GM23338 (cell line): ENCODE measurements at regions not wholly inside any gene's neighbourhood (a gene's known extent, or its start where the extent isn't known, plus 50 kb on each side); places are given as distances from the start of the nearest gene placed in this dataset.

Experiments
- ATAC-seq: fragments of 200-7000 bp; cut with Tn5 transposase; 3 replicates; pipeline ENCODE4 v1.9.1; 2020
- DNase-seq: peaks from one replicate; pipeline ENCODE4 v3.0.0-alpha.2; 2015; ENCODE audit warnings: low spot score
- H2AFZ ChIP-seq: fragments of 200-600 bp; sonication (generic); 2 replicates; pipeline ENCODE4 v1.8.0; 2016; ENCODE audit warnings: antibody characterized with exemption, mild to moderate bottlenecking, moderate library complexity
- H3F3A ChIP-seq: fragments of 200-600 bp; sonication (generic); replicated peaks from 2 replicates; pipeline ENCODE4 v1.8.0; 2017; ENCODE audit warnings: antibody characterized with exemption, mixed run types, low read depth
- H3K27ac ChIP-seq: fragments of 200-600 bp; sonication (generic); 2 replicates; pipeline ENCODE4 v1.6.1; 2016; ENCODE audit warnings: low read depth
- H3K27me3 ChIP-seq: fragments of 200-600 bp; sonication (generic); 2 replicates; pipeline ENCODE4 v1.8.0; 2016; ENCODE audit warnings: mild to moderate bottlenecking, mixed run types, moderate library complexity; ENCODE audit not compliant: insufficient read depth
- H3K36me3 ChIP-seq: fragments of 200-600 bp; sonication (generic); 2 replicates; pipeline ENCODE4 v1.8.0; 2016; ENCODE audit warnings: mild to moderate bottlenecking; ENCODE audit not compliant: insufficient read depth
- H3K4me1 ChIP-seq: fragments of 200-600 bp; sonication (generic); 2 replicates; pipeline ENCODE4 v1.8.0; 2016; ENCODE audit warnings: mild to moderate bottlenecking, moderate library complexity; ENCODE audit not compliant: insufficient read depth
- H3K4me2 ChIP-seq: fragments of 200-600 bp; sonication (generic); 2 replicates; pipeline ENCODE4 v1.7.1; 2017; ENCODE audit warnings: mixed run types
- H3K4me3 ChIP-seq: fragments of 200-600 bp; sonication (generic); 2 replicates; pipeline ENCODE4 v1.6.1; 2016; ENCODE audit warnings: mixed run types
- H3K79me2 ChIP-seq: fragments of 200-600 bp; sonication (generic); replicated peaks from 2 replicates; pipeline ENCODE4 v1.8.0; 2017; ENCODE audit warnings: mild to moderate bottlenecking; ENCODE audit not compliant: insufficient read depth
- H3K9me2 ChIP-seq: fragments of 200-600 bp; sonication (generic); 2 replicates; pipeline ENCODE4 v1.8.0; 2017; ENCODE audit not compliant: insufficient read depth
- H4K20me1 ChIP-seq: fragments of 200-600 bp; sonication (generic); replicated peaks from 2 replicates; pipeline ENCODE4 v1.8.0; 2017; ENCODE audit warnings: mild to moderate bottlenecking; ENCODE audit not compliant: insufficient read depth
- H3K27ac Mint-ChIP-seq: 2 replicates; pipeline ENCODE4 v1.8.0; 2020; ENCODE audit warnings: inconsistent platforms, mild to moderate bottlenecking, moderate library complexity, mixed read lengths
- H3K27me3 Mint-ChIP-seq: 3 replicates; pipeline ENCODE4 v1.8.0; 2022; ENCODE audit warnings: low read depth, mild to moderate bottlenecking, moderate library complexity, mixed read lengths, inconsistent platforms; ENCODE audit not compliant: insufficient read depth, poor library complexity
- H3K36me3 Mint-ChIP-seq: 3 replicates; pipeline ENCODE4 v1.8.0; 2021; ENCODE audit warnings: low read depth, mild to moderate bottlenecking, inconsistent platforms, moderate library complexity, mixed read lengths
- H3K4me1 Mint-ChIP-seq: 3 replicates; pipeline ENCODE4 v1.8.0; 2020; ENCODE audit warnings: mild to moderate bottlenecking, inconsistent platforms, mixed read lengths
- H3K4me3 Mint-ChIP-seq: 3 replicates; pipeline ENCODE4 v1.8.0; 2021; ENCODE audit warnings: moderate library complexity, mild to moderate bottlenecking, inconsistent platforms, mixed read lengths
- H3K9me3 Mint-ChIP-seq: 3 replicates; pipeline ENCODE4 v1.8.0; 2020; ENCODE audit warnings: moderate library complexity, mild to moderate bottlenecking, inconsistent platforms, mixed read lengths
- EZH2phosphoT487 ChIP-seq: fragments of 200-600 bp; sonication (generic); IDR thresholded peaks from one replicate; pipeline ENCODE4 v1.8.1; 2018; ENCODE audit warnings: antibody characterized with exemption; ENCODE audit not compliant: unreplicated experiment
- JUNB ChIP-seq: IDR thresholded peaks from one replicate; pipeline ENCODE4 v1.6.1; 2016; ENCODE audit warnings: antibody characterized with exemption; ENCODE audit not compliant: unreplicated experiment
- STAT1 ChIP-seq: IDR thresholded peaks from one replicate; pipeline ENCODE4 v1.6.1; 2016; ENCODE audit warnings: antibody characterized with exemption; ENCODE audit not compliant: unreplicated experiment
- ZNF114 ChIP-seq: fragments of 250-450 bp; sonication (Bioruptor Pico); IDR thresholded peaks from 2 replicates; pipeline ENCODE4 v1.5.0; 2020; ENCODE audit warnings: mild to moderate bottlenecking, moderate library complexity
- ZNF331 ChIP-seq: fragments of 250-450 bp; sonication (Bioruptor Pico); IDR thresholded peaks from 2 replicates; pipeline ENCODE4 v1.5.0; 2020; ENCODE audit warnings: low read depth, mild to moderate bottlenecking, moderate library complexity
- TF ChIP-seq, protein P1 (sequence below): IDR thresholded peaks from one replicate; pipeline ENCODE4 v1.6.1; 2018; ENCODE audit warnings: antibody characterized with exemption; ENCODE audit not compliant: unreplicated experiment
- TF ChIP-seq, protein P2 (sequence below): fragments of 250-450 bp; sonication (Bioruptor Pico); IDR thresholded peaks from 2 replicates; pipeline ENCODE4 v1.5.0; 2020; ENCODE audit warnings: mild to moderate bottlenecking, moderate library complexity

DNA sequence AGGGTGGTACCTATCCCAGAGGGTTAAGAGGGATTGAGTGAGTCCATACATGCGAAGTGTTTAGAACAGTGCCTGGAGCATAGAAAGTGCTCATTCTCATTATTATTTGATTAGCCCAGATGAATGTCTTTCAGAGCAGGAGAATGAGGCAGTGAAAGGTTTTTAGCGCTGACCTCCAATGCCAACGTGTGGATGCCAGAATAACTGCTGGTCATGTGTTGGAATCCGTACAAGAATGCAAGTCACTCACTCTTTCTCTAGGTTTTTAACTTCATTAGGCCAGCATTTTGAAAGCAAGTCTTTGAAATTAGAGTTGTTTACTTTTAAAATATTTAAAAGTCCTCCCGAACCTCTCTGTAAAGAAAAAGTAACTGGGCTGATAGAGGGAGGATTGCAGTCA is 374.2 kb downstream of the EN1 start:
- no peaks in the 10 kb centered on the region for H3K36me3 ChIP-seq
- H2AFZ ChIP-seq, result no peak overlapping the region
- H4K20me1 ChIP-seq, result no peaks in the 10 kb centered on the region
- Mint-ChIP-seq H3K36me3 (no peaks in the 10 kb centered on the region), H3K4me3 (no peak overlapping the region), H3K27me3 (peaks cover 2% of the 10 kb centered on the region), H3K4me1 (peaks cover 33% of the 10 kb centered on the region), H3K9me3 (no peaks in the 10 kb centered on the region), H3K27ac (no peak overlapping the region)
- H3K4me1 ChIP-seq, result peaks cover 23% of the 10 kb centered on the region
- no peak overlapping the region for H3K4me2 ChIP-seq
- H3F3A ChIP-seq, result no peaks in the 10 kb centered on the region
- no peak for DNase-seq
- TF ChIP-seq, protein P1, sequence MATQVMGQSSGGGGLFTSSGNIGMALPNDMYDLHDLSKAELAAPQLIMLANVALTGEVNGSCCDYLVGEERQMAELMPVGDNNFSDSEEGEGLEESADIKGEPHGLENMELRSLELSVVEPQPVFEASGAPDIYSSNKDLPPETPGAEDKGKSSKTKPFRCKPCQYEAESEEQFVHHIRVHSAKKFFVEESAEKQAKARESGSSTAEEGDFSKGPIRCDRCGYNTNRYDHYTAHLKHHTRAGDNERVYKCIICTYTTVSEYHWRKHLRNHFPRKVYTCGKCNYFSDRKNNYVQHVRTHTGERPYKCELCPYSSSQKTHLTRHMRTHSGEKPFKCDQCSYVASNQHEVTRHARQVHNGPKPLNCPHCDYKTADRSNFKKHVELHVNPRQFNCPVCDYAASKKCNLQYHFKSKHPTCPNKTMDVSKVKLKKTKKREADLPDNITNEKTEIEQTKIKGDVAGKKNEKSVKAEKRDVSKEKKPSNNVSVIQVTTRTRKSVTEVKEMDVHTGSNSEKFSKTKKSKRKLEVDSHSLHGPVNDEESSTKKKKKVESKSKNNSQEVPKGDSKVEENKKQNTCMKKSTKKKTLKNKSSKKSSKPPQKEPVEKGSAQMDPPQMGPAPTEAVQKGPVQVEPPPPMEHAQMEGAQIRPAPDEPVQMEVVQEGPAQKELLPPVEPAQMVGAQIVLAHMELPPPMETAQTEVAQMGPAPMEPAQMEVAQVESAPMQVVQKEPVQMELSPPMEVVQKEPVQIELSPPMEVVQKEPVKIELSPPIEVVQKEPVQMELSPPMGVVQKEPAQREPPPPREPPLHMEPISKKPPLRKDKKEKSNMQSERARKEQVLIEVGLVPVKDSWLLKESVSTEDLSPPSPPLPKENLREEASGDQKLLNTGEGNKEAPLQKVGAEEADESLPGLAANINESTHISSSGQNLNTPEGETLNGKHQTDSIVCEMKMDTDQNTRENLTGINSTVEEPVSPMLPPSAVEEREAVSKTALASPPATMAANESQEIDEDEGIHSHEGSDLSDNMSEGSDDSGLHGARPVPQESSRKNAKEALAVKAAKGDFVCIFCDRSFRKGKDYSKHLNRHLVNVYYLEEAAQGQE, result no peak
- no peak overlapping the region for H3K4me3 ChIP-seq
- no peaks in the 10 kb centered on the region for H3K9me2 ChIP-seq
- H3K27me3 ChIP-seq, result no peaks in the 10 kb centered on the region
- ATAC-seq, result no peak
- no peaks in the 10 kb centered on the region for H3K79me2 ChIP-seq
- no peak overlapping the region for H3K27ac ChIP-seq

DNA sequence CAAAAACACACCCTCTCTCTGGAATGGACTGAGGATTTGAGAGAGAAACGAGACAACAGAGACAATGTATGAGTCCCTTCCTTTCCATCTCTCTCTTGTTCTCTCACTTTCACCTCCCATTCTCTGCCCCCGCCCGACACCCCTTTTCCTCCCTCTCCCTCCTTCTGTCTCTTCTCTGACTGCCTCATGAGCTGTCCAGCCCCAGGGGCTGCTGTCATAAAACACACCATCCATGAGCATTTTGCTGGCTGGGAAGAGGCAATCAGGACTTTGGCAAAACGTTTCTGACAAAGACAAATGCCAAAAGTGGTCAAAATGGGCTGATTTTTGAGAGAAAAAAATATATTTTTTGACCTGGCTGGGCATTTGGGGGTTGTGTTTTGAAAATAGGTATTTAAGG is 377.2 kb downstream of the EN1 start:
- ATAC-seq (no peak), DNase-seq (no peak)
- Histone ChIP-seq H4K20me1 (no peaks in the 10 kb centered on the region), H2AFZ (no peak overlapping the region), H3K4me2 (no peak overlapping the region), H3K36me3 (no peaks in the 10 kb centered on the region), H3K4me1 (peaks cover 15% of the 10 kb centered on the region), H3K27me3 (no peaks in the 10 kb centered on the region), H3K9me2 (no peaks in the 10 kb centered on the region), H3K4me3 (no peak overlapping the region), H3F3A (no peaks in the 10 kb centered on the region), H3K27ac (no peak overlapping the region), H3K79me2 (no peaks in the 10 kb centered on the region)
- Mint-ChIP-seq H3K9me3 (no peaks in the 10 kb centered on the region), H3K4me1 (peaks cover 22% of the 10 kb centered on the region), H3K36me3 (no peaks in the 10 kb centered on the region), H3K27me3 (peaks cover 2% of the 10 kb centered on the region), H3K27ac (no peak overlapping the region), H3K4me3 (no peak overlapping the region)
- TF ChIP-seq ZNF114 (CRISPR knock-in tag) (no peak), EZH2phosphoT487 (no peak), JUNB (no peak), STAT1 (no peak), ZNF331 (CRISPR knock-in tag) (no peak)
- TF ChIP-seq, protein P2, sequence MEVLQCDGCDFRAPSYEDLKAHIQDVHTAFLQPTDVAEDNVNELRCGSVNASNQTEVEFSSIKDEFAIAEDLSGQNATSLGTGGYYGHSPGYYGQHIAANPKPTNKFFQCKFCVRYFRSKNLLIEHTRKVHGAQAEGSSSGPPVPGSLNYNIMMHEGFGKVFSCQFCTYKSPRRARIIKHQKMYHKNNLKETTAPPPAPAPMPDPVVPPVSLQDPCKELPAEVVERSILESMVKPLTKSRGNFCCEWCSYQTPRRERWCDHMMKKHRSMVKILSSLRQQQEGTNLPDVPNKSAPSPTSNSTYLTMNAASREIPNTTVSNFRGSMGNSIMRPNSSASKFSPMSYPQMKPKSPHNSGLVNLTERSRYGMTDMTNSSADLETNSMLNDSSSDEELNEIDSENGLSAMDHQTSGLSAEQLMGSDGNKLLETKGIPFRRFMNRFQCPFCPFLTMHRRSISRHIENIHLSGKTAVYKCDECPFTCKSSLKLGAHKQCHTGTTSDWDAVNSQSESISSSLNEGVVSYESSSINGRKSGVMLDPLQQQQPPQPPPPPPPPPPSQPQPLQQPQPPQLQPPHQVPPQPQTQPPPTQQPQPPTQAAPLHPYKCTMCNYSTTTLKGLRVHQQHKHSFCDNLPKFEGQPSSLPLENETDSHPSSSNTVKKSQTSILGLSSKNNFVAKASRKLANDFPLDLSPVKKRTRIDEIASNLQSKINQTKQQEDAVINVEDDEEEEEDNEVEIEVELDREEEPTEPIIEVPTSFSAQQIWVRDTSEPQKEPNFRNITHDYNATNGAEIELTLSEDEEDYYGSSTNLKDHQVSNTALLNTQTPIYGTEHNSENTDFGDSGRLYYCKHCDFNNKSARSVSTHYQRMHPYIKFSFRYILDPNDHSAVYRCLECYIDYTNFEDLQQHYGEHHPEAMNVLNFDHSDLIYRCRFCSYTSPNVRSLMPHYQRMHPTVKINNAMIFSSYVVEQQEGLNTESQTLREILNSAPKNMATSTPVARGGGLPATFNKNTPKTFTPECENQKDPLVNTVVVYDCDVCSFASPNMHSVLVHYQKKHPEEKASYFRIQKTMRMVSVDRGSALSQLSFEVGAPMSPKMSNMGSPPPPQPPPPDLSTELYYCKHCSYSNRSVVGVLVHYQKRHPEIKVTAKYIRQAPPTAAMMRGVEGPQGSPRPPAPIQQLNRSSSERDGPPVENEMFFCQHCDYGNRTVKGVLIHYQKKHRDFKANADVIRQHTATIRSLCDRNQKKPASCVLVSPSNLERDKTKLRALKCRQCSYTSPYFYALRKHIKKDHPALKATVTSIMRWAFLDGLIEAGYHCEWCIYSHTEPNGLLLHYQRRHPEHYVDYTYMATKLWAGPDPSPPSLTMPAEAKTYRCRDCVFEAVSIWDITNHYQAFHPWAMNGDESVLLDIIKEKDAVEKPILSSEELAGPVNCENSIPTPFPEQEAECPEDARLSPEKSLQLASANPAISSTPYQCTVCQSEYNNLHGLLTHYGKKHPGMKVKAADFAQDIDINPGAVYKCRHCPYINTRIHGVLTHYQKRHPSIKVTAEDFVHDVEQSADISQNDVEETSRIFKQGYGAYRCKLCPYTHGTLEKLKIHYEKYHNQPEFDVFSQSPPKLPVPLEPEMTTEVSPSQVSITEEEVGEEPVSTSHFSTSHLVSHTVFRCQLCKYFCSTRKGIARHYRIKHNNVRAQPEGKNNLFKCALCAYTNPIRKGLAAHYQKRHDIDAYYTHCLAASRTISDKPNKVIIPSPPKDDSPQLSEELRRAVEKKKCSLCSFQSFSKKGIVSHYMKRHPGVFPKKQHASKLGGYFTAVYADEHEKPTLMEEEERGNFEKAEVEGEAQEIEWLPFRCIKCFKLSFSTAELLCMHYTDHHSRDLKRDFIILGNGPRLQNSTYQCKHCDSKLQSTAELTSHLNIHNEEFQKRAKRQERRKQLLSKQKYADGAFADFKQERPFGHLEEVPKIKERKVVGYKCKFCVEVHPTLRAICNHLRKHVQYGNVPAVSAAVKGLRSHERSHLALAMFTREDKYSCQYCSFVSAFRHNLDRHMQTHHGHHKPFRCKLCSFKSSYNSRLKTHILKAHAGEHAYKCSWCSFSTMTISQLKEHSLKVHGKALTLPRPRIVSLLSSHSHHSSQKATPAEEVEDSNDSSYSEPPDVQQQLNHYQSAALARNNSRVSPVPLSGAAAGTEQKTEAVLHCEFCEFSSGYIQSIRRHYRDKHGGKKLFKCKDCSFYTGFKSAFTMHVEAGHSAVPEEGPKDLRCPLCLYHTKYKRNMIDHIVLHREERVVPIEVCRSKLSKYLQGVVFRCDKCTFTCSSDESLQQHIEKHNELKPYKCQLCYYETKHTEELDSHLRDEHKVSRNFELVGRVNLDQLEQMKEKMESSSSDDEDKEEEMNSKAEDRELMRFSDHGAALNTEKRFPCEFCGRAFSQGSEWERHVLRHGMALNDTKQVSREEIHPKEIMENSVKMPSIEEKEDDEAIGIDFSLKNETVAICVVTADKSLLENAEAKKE (CRISPR knock-in tag), result no peak
- TF ChIP-seq, protein P1, result no peak
